HG02870 (cell line): ENCODE measurements at regions not wholly inside any gene's neighbourhood (a gene's known extent, or its start where the extent isn't known, plus 50 kb on each side); places are given as distances from the start of the nearest gene placed in this dataset.

Experiments used
- ATAC-seq: cut with Tn5 transposase; IDR thresholded peaks from one replicate; pipeline ENCODE4 v1.9.1; 2021; ENCODE audit warnings: mild to moderate bottlenecking, moderate library complexity; ENCODE audit not compliant: unreplicated experiment

DNA sequence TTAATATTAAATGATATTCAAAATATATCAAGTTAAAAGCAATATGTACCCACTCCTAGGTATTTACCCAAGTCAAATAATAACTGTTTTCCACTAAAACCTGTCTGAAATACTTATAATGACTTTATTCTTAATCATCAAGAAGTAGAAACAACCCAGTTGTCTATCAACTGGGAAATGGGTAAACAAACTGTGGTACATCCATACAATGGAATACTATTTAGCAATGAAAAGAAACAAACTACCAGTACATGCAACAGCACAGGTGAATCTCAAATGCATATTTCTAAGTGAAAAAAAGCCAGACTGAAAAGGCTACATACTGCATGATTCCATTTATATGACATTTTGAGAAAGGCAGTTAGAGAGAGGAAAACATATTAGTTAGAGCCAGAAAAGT lies 559.9 kb downstream of the MBD2 start:
- no peak for ATAC-seq

DNA sequence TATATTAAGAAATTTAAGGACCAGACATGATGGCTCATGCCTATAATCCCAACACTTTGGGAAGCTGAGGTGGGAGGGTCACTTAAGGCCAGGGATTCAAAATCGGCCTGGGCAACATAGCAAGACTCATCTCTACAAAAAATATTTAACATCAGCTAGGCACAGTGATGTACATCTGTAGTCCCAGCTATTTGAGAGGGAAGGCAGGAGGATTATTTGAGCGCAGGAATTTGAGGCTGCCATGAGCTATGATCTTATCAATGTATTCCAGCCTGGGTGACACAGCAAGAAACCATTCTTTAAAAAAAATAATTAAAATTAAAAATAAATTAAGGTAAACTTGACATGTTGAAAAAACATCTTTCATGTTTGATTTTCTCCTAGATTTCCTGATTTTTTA lies 564.2 kb downstream of the MBD2 start:
- ATAC-seq = no peak

DNA sequence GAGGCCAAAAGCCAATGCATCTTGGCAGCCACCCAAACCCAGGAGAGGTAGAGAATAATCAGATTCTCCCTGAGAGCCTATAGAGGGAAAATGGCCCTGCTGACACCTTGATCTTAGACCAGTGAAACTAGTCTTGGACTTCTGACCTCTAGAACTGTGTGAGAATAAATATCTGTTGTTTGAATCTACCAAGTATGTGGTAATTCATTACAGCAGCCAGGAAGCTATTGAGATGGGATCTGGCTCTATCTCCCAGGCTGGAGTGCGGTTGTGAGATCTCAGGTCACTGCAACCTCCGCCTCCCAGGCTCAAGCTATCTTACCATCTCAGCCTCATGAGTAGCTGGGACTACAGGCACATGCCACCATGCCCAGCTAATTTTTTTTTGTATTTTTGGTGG lies 567.2 kb downstream of the MBD2 start:
- ATAC-seq = no peak

DNA sequence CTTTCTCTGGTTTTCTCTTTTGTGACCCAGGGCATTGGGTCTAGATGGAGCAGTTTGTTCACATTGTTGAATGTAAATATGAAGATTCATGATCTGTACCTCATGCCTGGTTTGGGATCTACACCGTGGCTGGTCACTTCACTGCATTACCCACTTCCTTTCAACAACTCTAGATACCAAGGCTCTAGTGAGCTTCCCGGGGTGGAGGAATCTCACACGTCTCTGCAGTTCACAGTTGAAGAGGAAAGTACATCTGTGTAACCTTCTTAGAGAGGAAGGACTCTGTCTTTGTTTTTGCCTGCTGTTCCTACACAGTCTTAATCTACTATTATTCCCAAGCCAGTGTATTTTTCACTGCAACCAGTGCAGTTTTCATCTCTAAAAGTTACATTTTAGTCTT lies 574.8 kb downstream of the MBD2 start:
- ATAC-seq = no peak

DNA sequence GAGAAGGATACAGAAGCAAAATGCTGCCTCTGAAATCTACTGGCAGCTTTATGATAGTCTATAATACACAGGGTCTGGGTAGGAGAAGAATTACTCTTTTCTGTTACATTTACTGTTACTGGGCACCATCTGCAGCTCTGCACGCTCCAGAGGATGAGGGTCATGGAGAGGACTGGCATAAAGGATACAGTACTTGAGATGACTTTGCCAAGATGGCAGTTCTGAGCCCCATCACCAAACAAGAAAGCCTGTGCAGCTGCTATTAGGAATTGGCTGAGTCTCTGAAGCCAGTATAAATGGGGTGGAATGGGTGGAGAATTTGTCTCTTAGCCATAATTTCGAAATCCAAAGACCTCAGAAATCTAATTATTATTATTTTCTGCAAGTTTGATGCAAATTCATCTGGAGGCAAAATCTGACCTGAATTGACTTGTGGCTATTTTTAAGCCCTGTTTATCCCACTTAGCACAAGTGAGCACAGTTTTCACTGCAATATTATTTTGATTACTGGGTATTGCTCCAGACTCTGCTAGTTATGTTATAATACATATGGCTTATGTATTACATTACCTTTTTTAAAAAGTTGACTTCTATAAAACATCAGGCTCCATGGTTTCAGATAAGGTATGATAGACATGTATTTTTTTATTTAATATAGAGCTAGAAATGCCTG lies 579.5 kb downstream of the MBD2 start:
- ATAC-seq = no peak

DNA sequence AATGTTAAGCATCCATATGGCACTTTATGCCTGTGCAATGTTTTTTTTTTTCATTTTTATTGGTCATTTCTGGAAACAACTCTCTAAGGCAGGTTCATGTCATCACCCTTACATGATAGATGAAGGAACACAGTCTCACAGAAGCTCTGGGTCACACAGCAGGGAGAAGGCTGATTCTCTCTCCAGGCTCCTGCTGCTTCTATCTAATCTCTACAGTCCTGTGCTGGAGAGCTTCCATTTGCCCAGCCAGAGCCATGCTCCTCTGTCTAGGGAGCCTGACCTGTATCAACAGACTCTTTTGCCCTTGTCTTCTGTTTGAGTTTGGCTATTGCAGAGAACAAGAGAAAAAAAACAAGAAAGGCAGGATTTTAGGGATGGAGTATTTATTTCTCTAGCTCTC lies 584.8 kb downstream of the MBD2 start:
- no peak for ATAC-seq

DNA sequence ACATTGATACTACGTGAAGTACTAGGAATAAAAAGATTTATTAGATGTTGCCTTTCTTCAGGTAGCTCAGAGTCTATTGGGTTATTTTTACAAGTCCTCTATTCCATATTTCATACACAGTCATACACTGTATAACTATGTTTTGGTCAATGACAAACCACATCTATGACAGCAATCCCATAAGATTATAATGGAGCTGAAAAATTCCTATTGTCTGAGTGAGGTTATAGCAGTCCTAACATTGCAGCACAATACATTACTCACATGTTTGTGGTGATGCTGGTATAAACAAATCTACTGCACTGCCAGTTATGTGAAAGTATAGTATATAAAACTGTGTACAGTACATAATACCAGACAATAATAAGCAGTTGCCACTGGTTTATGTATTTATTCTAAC lies 595.1 kb downstream of the MBD2 start:
- no peak for ATAC-seq

DNA sequence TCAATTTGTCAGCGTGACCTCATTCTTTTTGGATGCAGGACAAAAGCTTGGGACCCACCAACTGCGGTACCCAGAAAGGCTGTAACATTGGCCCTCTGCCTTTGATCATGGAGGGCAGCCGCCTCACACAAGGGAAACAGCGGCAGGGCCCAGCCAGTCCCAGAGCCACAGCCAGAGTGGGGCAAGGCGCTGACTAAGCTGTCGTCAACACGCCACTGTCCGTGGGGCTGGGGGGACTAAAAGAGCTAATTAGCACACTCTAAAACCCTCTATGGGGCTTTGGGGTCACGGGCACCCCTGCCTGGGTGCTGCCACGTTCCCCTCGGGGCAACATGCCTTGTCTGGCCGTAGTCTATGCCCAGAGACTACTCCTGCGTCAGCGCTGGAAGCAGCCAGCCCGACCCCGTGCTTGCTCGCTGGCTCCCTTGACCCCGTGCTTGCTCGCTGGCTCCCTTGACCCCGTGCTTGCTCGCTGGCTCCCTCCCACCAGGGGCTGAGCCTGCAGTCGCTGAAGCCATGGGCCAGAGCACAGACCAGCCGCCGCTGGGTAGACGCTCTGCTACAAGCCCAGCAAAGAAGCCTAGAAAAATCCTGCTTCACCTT lies 598.4 kb downstream of the MBD2 start:
- ATAC-seq = no peak

DNA sequence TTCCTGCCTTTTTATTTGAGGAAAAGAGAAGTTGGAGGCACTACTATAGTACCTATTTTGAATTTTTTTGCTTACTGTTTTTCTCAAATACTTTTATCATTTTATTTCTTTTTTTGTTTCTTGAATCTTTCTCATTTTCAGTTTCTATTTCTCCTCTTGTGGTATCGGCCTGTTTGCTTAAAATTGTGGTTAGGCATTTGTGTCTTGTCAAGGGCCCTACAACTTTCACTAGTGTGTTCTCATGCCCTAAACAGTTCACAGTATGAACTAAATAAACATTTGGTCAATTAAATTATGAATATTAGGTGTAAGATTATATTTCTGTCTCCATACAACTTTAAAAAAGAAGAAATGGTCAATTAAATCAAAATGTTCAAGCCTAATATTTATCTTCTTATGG lies 613.5 kb downstream of the MBD2 start:
- ATAC-seq = no peak

DNA sequence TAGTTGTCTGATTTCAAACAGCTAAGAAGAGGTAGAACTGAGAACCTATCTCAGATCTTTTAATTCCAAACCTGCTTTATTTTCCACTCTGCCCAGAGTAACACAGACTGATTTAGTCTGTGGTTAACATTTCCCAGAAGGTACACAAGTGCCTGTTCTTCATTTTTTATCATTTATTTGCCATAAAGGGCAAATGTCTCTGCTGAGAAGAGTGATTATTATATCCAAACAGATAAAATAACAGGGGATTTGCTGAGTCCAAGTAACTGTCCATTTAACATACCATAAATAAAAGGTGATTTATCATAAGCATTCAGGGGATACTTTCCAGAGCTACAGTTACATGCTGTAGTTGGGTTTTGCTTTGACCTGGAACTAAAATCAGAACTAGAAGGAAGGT lies 617.7 kb downstream of the MBD2 start:
- no peak for ATAC-seq

DNA sequence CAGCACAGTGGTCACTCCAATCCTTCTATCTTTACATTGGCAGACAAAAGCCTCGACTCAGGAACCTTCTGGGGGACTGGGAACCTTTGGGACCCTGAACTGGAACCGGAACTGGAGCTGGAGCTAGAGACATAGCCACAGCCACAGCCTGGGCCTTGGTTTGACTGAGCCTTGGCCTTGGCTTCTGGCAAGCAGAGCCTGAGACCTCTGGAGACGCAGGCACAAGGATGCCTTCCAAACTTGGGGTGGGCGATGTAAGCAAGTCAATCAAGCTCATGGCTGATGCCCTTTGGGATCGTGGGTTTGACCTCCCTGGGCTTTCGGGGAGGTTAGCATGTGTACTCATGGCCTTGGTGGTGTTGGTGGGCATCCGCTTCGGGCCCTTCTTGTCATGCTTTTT lies 619.3 kb downstream of the MBD2 start:
- no peak for ATAC-seq

DNA sequence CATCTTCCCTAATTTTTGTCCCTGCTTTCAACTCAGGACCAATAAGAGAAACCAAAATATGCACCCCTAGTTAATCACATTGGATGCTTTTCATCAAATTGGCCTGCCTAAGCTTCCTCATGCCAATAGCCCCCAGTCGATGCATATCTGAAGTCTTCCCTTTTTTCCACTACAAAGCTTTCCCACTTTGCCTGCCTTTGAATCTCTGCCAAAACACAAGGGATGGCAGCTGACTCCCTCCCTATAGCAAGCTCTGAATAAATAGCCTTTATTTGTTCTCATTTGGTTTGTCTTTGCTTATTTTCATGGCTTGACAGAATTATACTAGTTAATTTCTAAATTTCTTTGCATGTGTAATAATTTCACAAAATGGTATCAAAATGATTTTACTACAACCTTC lies 621.2 kb downstream of the MBD2 start:
- no peak for ATAC-seq

DNA sequence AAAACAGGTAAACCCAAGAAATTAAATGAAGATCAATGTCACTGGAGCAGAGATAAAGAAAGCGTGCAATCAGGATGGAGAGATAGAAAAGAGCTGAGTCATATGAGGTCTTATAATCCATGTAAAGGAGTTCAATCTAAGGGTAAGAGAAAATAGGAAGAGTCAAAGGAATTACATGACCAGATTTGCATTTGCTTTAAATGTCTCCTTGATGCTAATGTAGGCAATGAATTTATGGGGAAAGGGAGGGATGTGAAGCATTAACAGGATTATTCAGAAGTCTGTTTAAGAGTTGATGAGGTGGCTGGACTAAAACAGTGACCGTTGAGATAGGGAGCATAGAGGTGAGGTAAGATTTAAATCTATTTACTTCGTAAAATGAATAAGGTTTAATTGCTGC lies 623.1 kb downstream of the MBD2 start:
- ATAC-seq = no peak

DNA sequence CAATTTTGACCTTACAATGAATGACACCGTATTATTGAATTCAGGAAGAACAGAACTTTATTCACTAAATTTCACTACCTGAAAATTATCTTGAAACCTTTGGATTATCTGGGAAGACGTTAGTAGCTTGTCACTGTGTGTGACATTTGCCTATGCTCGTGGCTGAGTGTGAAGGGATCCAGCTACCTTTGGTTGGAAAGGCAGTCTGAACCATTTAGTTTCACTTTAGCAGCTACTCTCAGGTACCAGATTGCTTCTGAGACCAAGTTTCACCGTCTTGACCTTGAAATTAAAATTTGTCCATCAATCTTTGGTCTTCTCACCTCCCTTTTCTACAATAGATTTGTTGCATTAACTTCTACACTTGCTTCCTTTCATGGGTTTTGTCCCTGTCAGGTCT lies 637.5 kb downstream of the MBD2 start:
- no peak for ATAC-seq
